HG03139 (cell line): ENCODE measurements at regions not wholly inside any gene's neighbourhood (a gene's known extent, or its start where the extent isn't known, plus 50 kb on each side); places are given as distances from the start of the nearest gene placed in this dataset.

Experiments used
- ATAC-seq: cut with Tn5 transposase; IDR thresholded peaks from one replicate; pipeline ENCODE4 v1.9.1; 2021; ENCODE audit not compliant: unreplicated experiment

DNA sequence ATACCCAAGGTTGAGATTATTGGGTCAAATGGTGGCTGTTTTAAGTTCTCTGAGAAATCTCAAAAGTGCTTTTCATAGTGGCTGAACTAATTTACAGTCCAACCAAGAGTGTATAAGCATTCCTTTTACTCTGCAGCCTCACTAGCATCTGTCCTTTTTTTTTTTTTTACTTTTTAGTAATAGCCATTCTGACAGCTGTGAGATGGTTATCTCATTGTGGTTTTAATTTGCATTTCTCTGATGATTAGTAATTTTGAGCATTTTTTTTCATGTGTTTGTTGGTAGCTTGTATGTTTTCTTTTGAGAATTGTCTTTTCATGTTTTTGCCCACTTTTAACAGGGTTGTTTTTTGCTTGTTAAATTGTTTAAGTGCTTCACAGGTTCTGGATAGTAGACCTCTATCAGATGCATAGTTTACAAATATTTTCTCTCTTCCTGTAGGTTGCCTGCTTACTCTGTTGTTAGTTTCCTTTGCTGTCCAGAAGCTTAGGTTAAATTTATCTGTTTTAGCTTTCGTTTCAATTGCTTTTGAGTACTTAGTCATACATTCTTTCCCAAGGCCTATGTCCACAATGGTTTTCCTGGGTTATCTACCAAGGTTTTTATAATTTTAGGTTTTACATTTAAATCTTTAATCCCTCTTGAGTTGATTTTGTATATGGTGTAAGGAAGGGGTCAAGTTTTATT lies 881.3 kb upstream of the SEL1L start:
- ATAC-seq, result no peak

DNA sequence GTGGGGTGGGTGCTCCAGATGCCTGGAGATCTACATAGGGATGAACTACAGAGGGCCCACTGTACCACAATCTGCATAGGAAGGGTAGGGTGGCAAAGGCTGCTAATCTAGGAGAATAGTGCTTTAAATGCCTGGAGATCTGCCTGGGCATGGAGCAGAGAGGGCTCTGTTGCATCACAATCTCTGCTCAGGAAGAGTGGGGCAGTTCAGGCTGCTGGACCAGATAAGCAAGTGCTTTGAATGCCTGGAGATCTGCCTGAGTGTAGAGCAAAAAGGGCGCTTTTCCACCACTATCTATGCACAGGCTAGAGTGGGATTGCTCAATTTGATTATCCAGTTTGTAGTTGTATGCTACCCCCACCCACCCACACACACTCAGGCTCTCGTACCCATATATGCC lies 886.3 kb upstream of the SEL1L start:
- ATAC-seq, result no peak

DNA sequence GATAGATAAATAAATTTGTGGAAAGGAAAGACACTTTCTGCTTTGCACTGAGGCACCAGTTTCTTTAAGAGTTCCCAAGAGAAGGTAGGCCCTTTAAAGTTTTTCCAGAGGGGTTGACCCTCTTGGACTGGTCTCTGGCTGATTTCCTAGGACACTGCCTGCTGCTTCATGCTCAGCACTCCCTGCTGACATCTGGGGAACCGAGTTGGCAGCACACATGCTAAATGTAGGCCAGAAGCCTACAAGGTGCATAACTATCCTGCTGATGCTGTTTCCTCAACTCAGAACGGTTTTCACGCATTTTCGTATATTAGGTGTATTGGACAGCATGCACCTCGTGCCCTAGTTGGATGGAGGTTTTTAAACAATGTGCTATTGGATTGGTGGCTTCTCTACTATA lies 887.2 kb upstream of the SEL1L start:
- no peak for ATAC-seq

DNA sequence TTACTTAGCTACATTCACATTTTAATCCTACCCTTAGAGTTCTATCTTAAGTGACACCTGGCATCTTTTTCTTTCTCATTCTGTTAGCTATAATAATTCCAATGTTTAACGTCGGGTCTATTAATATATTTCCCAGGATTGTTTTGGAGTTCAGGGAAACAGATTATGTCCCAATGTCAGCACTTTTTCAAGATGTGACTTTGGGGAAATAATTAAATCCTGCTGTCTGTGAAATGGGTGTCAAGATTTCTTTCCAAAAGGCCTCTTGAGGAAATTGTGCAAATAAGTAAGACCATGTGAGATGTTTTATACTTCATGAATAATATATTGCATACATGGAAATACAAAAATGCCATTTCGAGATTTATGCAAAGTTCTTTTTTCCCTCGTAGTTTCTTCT lies 887.6 kb upstream of the SEL1L start:
- ATAC-seq, result no peak

DNA sequence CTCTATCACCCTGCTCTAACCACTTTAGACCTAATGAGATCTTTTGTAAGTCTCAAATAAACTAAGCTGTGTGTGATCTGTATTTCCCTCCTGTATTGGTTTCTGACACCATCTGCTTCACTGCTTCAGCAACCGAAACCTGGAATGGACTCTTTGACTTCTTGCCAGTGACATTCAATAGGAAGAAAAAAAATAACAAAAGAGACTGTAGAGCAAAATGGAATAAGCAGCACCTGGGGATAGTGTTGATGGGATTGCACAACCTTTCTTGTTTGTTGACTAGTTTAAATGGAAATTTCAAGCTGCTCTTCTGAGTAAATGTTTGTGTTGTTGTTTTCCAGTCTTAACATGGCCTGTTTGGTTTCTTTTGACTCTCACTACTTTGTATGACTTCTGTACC lies 888.6 kb upstream of the SEL1L start:
- ATAC-seq, result no peak

DNA sequence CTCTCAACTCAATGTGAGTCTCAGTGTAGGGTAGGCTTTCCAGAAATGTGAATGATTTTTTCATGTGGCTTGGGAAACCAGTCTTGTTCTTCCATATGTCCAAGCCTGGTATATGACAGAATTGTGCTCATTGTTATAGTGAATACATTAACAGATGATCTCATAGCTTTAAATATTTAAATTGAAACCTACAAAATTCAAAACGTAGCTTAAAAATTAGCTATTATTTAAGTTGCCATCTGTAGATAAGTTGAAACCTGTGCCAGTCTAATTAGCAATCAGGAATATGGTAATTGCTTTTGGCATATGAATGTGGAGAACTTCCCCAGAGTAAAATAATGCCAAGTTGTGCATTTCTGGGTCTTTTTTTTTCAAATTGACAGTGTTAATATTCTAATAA lies 891.6 kb upstream of the SEL1L start:
- ATAC-seq, result no peak

DNA sequence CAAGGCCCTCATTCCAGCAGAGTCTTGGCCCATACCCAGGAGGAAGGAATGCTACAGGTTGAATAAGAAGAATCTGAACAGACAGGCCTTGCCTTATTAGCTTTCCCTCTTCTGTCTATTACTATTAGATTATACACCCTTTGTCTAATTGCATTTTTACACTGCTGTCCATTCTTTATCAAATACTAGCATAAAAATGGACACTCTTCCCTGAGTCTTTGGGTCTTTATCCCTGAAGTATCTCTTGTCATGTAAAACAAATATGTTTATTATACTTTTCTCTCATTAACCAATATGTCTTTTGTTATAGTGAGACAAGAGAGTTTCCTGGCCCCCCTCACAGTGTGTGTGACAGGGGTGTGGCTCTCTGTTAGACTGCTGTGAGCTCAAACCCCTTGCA lies 897.4 kb upstream of the SEL1L start:
- ATAC-seq, result no peak

DNA sequence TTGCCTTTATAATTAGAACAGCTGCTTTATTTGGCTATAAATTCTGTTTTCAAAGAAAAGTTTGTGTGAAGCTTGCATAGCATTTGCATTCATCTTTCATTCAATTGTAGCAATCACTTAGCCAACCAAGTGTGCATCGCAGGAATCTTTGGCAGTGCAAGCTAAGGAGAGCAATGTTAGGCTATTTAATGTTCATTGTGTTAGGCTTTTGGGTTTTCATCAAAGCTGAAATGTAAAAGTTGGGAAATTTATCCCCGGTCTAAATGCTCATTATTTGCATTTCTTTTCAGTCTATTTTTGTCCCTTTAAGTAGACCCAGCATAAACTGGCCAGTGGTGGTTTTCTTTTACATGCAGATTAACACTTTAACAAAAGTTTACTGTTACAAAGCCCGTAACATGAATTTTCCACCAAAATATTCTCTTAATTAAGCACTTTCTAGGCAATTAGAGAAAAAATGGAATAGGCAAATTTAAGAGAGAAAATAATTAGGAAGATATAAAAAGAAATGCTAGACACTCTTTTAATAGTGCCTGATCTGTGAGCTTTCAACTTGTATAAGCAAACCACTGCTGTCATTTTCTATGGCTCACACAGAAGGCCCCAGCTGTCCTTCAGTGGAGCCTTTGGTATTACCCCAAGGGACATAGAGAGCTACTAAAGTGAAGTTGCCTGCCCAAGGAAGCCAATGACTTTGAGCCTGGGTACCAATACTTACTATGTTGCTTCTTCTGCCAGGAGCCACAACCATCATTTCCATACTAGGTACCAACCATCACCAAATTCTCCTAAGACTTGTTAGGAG lies 898.9 kb upstream of the SEL1L start:
- no peak for ATAC-seq

DNA sequence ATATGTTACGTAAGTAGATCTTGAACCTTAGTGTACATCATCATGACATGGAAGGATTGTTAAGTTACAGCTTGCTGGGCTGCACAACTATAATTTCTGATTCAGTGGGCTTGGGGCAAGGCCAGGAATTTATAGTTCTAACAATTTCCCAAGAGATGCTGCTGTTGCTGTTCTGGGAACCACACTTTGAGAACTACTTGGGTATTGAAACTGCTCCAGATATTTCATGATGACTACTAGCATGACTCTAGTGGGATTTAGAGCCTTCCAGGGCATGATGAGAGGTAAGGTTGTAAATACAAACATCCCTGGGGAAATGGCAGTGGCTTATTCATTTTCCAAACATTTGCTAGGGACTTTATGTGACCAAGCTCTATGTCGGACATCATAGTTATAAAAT lies 904.8 kb upstream of the SEL1L start:
- ATAC-seq, result no peak

DNA sequence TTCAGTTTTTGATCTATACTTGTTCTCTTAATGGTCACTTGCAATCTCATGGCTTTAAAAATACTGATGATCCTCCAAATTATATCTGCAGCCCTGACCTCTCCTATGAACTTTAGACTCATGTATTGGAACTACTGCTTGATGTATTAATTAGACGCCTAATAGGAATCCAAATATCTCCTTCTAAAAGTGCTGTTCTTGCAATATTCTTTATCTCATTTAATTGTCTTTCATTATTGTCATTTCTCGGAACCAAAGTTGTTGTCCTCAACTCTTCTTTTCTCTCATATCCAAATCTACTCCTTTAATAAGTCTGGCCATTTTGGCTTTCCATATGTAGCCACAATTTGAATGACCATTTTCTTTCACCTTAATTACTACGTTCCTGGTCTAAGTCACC lies 907.6 kb upstream of the SEL1L start:
- no peak for ATAC-seq

DNA sequence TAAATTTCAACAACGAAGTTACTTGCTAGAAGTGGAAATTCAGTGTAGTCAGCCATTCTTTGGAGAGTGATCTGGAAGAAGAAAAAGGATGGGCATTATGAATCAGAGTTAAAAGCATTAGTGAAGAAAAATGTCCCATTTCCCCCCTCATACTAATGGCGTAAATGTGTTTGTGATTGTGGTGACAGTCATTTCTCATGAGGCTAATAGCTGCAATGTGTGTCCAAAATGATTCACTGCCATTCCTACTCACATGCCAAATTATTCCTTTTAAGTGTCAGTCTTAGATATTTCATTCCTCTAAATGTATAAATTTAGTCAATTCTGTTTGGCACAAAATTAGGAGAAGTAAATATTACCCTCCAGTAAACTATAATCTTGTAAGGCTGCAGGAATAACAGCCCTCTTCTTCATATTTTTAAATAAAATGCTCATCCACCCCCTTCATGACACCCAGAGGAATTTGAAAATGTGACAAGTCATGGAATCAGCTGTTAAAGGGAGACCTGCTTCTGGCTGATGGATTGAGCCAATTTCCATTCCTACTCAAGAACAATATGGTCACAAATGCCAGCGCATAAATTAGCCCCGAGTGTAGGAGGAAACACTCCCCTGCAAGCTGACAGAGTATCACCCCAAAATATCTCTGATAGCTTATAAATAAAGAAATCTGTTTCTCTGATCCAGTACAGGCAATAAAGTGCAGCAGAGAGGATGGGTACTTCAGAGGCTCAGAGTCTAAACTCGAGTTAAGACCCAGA lies 912.3 kb upstream of the SEL1L start:
- no peak for ATAC-seq

DNA sequence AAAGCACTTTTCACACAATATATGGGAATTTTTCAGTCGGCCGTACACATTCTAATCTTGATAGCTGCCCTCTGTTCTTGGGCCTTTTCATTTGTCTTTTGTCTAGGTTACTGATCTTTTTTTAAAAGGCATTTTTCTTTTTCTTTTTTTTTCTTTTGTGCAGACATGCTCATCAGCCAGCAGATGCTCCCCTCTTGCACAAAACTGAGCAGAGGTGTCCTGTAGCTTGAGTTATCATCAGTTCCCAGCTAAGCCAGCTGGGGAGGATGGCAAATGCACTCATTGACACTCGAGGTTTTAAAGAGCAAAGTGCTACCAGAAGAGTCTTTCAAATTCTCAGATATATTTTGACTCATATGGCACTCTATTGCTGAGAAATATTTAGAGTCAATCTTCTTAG lies 913.9 kb upstream of the SEL1L start:
- ATAC-seq, result no peak

DNA sequence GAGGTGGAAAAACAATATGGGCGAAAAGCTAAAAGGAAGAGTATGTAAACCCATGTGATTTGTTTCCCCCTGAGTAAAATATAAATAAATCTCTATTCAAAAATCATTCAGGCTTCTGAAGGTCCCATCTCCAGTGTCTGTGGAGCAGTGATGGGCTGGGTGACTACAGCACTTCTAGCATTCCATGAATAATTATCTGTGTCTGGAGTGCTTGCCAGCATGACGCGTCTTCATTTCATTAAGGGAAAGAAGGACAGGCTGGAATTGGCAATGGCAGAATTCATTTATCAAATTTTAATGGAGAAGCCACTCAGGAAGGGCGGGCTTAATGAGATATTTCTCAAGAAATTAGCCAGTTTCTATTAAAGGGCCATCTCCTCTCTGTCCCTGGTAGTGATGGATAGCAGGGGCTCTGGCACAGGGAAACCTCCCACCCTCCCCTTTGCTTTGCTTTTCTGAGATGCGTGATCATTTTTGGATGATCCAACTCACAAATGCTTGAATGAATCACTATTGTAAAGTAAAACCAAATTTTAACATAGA lies 916.3 kb upstream of the SEL1L start:
- ATAC-seq, result no peak

DNA sequence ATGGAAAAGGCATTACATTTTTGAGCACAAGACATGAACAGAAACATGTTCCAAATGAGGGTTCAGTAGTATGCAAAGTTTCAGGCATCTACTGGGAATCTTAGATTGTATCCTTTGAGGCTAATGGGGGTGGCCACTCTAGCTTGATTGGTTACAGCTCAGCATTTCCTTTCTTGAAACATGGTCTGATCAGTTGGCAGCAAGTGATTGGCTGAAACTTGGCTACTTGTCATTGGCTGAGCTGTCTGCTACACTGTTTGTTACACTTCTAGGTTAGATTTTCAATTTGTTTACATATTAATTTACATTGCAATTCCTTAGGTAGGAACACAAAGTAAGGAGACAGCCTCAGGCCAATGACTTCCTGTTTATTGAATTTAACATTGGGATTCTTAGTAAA lies 918.0 kb upstream of the SEL1L start:
- no peak for ATAC-seq

DNA sequence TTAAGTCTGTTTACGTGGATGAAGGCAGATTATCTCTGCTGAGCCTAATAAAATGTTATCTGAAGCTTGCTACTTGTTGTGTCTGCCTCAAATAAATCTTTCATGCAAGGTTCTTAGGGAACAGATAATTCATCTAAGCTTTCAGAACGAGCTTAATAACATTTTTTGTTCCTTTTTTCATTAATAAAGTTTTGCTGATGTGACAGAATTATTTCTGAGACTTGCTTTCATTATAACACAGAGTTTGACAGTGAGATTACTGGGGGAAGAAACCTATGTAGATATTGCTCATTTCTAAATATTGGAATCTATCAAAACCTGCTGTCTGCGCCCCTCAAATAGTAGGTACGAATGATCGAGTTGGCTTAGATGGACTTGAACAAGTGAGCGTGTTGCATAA lies 948.7 kb upstream of the SEL1L start:
- no peak for ATAC-seq

DNA sequence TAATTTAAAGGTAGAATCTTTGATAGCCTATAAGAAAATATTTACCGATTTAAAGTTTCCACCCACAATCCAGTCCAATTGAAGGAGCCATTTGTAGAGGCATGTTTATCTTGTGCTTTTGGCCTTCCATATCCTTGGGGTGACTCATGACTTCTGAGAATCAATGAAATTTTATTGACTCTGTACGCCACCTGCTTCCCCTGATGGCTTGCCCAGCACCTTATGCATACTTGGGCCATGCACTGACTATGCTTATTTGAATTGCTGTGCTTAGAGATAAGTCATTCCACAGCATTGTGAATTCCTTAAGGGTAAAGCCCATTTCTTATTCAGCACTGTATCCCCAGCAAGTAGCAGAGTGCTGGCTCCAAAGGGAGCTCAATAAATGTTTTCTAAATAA lies 954.8 kb upstream of the SEL1L start:
- no peak for ATAC-seq

DNA sequence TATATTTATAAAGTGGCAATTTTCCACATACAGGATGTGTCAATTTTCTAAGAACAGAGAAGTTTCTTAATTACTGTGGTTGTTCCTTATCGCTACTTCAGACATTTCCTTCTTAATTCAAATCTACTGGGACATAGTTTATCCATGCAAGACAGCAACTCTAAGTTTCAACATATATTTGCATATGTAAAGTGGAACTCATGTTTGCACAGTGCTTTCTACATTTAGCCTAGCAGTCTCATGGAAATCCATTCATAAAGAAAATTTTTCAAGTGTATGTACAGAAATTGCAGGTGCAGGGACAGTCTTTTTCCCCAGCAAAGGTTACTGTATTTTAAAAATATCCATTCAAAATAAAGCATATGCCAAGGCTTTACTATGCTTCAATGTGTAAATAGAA lies 956.7 kb upstream of the SEL1L start:
- no peak for ATAC-seq

DNA sequence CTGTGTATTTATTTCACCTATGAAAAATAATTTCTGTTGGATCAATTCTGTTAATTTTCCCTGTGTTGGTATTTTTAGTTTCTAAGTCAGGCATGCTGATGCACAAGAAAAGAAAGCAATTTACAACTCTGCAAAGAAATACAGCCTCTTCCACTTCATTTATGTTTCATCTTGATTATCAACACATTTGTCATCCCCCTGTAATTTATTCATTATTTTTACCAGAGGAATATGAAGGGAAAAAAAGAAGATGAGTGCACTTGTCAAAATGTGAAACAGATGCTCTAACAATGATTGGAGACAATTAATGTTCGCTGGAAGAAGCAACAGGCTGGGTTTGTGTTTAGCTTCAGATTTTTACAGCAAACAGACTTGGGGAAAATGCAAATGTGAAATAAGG lies 958.5 kb upstream of the SEL1L start:
- ATAC-seq, result no peak

DNA sequence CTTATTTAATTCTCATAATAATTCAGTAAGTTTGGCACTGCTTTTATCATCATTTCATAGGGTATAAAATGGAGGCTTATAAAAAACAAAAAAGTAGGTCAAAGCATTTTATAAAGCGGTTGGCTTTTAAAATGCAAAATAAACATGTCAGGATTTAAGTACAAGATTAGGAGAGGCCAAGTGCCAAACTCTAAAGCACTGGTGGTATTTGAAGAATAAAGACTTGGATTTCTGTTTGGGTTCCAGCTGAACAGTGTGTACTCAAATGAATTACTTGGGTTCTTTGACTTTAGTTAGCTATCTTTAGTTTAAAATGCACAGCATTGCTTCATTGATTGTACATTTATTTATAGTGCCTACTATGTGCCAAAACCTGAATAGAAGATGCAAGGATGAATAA lies 966.6 kb upstream of the SEL1L start:
- ATAC-seq, result no peak

DNA sequence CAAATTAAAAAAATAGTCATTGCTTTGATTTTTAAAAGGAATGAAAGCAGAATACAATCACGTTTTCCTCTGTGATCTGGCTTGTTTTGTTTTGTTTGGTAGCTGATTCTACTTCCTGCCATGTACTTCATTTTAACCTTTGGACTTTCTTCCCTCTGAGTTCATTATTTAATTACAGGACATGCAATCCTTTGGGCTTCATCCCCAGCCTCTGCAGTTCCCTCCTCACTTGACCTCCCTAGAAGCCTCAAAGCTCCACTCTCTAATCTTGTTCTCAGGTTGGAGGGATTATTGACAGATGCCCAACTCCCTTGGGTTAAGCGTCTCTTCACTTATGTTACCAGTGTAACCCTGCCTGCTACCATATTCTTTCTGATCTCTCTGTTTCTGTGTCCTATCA lies 967.9 kb upstream of the SEL1L start:
- no peak for ATAC-seq

DNA sequence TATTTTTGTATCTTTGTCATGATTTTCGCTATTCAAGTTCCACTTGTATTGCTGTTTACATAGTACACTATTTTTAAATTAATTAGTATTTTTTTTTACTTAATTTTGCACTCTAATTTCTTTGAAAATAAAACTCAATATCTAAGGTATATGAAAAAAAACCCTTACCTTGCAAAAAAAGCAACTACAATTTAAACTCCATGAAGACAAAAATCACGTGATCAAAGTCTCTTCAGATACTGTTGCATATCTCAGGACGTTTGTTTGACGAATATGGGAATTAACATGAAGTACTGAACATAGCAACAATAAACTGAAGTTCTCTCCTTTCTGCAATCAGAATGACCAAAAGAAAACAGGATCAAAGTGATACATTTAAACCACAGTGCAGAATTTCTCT lies 968.4 kb upstream of the SEL1L start:
- ATAC-seq, result no peak

DNA sequence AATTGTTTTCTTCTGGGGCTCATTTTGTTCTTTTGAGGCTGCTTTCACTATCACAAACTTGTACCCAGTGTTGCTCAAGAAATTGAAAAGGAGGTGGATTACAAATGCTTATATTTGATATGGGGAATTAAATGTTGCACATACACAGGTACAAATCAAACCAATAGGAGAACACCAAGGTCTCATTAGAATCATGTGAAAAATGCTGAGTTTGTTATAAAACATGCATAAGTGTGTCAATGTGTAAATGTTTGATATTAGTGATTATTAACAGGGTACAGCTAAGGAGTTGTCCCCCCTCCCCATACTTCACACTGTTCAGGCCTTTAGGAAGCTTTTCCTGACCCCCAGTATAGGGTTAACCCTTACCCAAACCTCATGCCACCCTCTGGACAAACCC lies 971.2 kb upstream of the SEL1L start:
- ATAC-seq, result no peak
